HG03066 (cell line): ENCODE measurements at regions not wholly inside any gene's neighbourhood (a gene's known extent, or its start where the extent isn't known, plus 50 kb on each side); places are given as distances from the start of the nearest gene placed in this dataset.

ENCODE experiments used
- ATAC-seq: cut with Tn5 transposase; IDR thresholded peaks from one replicate; pipeline ENCODE4 v1.9.1; 2021; ENCODE audit warnings: low read depth; ENCODE audit not compliant: unreplicated experiment

- ATAC-seq: no peak
Observed at GRCh38 chr14:65339866-65340265, 72.7 kb upstream of the FUT8 start.

DNA sequence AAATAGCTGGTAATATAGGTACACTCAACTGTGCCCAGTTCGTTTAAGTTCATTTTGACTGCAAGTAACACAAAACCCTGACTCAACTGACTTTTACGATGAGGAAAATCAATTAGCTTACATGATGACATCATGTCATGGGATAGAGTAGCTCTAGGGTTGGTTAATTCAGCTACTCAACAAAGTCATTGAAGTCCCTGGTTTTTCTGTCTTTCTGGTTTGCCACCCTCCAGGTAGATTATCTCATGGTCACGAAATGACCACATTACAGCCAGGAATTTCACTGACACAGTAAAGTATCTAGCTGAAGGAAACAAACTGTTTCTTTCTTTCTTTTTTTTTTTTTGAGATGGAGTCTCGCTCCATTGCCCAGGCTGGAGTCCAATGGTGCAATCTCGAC lies 68.5 kb upstream of the FUT8 start:
- no peak for ATAC-seq

DNA sequence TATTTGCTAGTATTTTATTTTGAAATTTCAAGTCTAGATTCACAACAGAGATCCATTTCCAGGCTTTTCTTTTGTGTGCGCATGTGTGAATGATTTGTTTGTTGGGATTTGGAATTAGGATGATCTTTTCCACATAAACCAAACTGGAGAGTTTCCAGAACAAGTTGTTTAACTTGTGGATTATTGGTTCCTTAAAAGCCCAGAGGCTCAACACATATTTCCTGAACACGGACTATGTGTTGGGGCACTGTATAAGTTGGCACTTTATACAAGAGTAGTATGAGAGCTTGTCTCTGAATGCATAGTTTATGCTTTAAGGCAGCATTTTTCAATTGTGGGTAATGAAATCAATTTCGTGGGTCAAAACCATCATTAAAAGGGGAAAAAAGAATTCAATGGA lies 67.3 kb upstream of the FUT8 start:
- ATAC-seq: no peak

DNA sequence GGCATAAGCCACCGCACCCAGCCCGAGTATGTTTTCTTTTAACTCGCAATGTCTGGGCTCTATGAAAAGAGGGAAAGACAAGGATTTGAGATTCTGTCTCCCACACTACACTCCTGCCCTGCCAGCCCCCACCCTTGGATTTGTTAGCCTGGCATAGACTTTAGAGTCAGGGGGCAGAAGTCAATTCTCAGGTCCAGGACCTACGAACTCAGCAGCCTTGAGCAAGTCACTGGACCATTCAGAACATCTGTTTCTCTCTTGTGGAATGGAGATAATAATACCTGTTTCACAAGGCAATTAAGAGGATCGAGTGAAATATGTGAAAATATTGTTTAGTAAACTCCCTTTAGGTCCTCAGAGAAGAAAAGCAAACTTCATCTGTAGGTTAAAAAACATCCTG lies 66.1 kb upstream of the FUT8 start:
- no peak for ATAC-seq

GRCh38 chr14:65346895-65347294 lies 65.6 kb upstream of the FUT8 start:
- no peak for ATAC-seq

DNA sequence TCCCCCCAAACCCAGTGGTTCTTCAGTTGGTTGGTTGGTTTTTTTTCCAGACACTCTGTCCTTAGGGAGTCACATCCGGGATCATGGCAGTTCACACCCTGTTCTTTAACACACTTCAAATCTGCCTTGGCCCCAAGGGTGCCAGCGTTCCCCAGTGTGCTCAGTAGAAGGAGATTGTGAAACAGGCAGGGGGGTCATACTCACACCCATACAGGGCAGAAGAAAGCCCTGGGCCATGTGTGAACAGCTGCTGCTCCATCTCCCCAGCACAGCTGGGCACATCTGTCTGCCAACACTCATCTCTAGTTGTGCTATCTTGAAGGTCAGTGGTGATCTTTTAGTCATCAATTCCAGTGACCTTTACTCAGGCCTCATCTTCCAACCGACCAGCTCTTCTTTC lies 64.4 kb upstream of the FUT8 start:
- no peak for ATAC-seq

DNA sequence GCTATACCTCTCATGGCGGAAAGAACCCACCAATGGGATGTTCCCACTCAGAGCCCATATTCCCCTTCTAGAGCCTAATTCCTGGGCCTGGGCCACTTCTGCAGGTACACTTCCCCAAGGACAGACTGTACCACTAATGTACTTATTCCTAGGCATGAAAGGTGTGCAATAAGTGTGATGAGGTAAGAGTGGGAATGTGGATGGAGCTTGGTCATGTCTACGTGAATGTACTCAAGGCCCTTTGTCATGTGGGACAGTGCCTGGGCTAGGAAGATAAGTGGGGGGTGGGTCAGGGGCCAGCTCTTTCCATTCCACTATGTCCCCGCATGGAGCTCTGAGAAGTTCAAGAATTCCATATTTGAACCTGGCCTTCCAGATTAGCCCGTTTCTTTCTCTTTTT lies 63.4 kb upstream of the FUT8 start:
- ATAC-seq: no peak

DNA sequence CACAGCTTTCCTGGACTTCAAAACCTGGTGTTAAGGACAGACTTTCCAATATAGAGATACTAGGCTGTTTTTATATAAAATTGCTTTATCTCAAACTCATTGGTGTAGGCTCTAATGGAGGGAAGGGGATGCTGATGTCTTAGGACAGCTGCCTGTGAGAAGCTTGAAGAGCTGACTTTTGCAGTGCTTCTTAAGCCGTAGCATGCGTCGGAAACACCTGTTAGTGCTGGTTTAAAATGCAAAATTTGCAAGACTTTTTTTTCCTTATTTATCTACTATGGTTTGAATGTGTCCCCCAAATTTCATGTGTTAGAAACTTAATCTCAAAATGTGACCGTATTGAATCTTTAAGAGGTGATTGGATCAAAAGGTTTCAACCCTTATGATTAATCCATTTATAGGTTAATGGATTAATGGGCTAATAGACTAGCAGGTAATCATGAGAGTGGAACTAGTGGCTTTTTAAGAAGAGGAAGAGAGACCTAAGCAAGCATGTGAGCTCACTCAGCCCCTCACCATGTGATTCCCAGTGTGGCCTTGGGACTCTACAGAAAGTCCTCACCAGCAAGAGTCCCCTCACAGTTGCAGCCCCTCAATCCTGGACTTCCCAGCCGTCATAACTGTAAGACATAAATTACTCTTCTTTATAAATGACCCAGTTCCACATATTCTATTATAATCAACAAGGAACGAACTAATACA lies 60.9 kb upstream of the FUT8 start:
- ATAC-seq: no peak

DNA sequence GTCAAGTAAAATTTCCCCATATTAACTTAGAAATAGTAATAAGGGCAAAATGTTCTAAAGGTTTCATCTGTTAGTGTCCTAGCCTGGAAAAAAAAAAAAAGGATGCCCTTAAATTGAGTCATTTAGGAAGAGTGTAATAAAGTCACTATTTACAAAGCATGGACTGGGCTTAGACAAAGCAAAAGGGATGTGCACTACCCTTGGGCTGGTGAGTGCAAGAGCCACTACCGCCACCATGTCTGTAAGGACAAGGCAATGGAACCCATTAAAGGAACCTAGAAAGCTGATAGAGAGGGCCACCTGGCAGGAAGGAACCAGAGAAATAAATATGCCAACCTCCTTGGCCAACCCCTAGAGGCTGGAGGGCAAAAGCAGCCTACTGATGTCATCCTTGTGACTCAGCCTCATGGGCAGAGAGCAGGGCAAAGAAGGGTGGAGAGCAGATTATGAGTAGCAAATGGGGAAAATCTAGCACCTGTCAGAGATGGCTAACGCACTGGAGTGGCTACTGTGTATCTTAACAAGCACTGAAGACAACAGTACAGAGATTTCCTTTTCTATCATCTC lies 59.5 kb upstream of the FUT8 start:
- ATAC-seq: no peak

- no peak for ATAC-seq
Observed at GRCh38 chr14:65354131-65354530, 58.4 kb upstream of the FUT8 start.

- no peak for ATAC-seq
Observed at GRCh38 chr14:65354715-65355114, 57.8 kb upstream of the FUT8 start.

DNA sequence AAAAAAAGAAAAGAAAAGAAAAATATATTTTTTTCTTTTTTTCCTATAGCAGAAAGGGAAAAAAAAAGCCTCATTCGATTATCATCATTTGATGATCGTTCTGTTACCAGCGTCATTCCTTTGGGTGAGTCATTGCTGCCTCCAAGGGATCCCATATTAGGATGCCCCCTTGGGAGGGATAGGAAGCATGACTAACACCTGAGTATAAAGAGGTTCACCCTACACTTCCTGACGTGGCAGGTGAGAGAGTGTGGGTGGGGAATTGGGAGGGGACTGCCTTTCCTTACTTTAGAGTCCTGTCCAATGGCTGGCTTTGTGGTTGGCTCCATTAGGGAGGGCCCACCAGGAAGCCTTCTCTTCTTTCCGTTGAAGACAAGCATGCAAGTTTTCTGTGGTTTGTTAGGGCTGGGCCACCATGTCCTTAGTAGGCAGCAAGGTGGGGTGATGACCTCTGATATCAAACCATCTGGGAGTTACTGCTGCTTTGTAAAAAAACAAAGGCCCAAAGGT lies 56.1 kb upstream of the FUT8 start:
- ATAC-seq: no peak

GRCh38 chr14:65357113-65357512 lies 55.4 kb upstream of the FUT8 start:
- no peak for ATAC-seq

DNA sequence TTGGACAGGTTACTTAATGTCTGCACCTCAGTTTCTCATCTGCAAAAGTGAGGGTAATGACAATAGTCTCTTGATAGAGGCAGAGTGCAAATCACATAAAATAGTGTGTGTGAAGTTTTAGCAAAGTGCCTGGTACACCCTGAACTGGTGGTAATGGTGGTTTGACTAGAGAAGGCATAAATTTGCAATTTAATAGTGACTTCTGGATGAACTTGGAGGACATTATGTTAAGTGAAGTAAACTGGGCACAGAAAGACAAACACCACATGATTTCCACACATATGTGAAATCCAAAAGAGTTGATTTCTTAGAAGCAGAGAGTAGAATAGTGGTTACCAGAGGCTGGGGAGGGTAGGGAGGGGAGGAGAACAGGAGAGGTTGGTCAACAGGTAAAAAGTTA lies 54.8 kb upstream of the FUT8 start:
- ATAC-seq: no peak

GRCh38 chr14:65359503-65359902 lies 53.0 kb upstream of the FUT8 start:
- no peak for ATAC-seq

- no peak for ATAC-seq
Observed at GRCh38 chr14:65360144-65360784, 52.3 kb upstream of the FUT8 start.

- no peak for ATAC-seq
Observed at GRCh38 chr14:65361920-65362319, 50.6 kb upstream of the FUT8 start.
